NCI-H524 (cell line): ENCODE measurements at regions not wholly inside any gene's neighbourhood (a gene's known extent, or its start where the extent isn't known, plus 50 kb on each side); places are given as distances from the start of the nearest gene placed in this dataset.
A peak's percentile ranks its signal among the peaks of the same experiment; 100 is the strongest.

Experiments
- DNase-seq, 2 experiments: peaks; one replicate each; lab custom pipeline; 2025; lab: John Stamatoyannopoulos, UW

DNA sequence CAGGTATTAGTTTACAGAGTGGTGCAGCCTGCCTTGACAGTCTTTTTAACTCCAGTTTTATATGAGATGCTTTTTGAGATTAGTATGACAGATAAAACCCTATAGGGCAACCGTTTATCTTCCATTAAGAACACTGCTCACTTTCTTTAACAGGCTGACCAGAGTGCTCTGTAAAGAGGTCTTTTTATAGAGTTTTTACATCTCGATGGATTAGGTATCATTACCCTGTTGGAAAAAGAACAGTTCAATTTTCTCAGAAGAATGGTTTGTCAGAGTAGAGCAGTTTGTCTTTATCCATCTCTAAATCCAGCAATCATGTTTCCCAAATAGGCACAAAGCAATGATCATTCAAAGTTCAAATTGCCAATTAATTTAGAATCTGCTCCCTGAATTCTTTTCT is 395.2 kb upstream of the ARGLU1 start:
- no peak for DNase-seq

DNA sequence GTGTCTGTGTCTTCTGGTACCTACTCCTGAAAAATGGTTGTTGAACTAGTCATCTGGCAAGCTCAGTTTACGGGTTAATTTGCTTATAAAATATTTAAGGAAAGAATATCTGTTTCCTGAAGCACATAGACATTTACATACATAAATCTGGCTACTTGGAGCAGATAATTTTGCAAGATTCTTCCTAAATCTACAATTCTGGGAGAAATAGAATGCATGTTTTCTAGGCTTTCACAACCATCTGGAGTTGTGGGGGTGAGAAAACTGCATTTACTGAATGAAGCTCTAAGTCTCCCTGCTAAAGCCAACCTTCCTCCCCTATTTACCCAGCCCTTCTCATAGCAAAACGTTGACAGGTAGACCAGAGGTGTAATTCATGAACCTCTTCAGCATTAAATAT is 393.7 kb upstream of the ARGLU1 start:
- no peak for DNase-seq

DNA sequence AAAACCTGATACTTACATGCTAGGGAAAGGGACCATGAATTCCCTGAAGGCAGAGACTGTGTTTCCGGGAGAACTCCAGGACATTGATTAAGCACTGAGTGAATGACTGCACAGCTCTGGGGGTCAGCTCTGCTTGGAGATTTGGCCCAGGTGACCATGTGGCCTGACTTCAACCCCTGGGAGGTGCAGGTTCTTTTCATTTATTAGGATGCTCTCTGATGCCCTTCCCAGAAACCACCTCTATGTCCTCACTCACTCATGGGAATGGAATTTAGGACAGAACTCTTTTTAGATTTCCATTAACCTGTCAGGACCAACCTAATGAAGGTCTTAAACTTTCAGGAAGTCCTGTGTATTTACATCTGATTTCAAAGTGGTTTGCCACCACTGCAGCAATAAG is 393.3 kb upstream of the ARGLU1 start:
- no peak for DNase-seq

DNA sequence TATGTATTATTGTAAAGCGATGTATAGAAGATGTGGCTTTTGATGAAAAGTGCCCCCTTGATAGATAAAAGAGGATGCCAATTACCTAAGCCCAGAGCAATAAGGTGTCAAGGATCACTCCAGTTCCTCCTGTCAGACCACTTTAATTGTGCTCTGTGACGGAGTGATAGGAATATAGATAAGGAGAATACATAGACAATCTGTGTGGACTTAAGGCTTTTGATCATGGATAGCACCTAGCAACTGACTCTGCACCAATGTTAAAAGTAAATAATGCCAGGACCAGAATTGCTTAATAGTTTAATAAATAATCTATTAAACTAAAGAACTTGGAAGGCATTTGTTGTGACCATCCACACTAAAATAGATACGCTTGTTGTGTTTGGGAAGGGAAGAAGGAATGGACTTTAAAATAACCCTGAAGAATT is 390.7 kb upstream of the ARGLU1 start:
- no peak for DNase-seq

DNA sequence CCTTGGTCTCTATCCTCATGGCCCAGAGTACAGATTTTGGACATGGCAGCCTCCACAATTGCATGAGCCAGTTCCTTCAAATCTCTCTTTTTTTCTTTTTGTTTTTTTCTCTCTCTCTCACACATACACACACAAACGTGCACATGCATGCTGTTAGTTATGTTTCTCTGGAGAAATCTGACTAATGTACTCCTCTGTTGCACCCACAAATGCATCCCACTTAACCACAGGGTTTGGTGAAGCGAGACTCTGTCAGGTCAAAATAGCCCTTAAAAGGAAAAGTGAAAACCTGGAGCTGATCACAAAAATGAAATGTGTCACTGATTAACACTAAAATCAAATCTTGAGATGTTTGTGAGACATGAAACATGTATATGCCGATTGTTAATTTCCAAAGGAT is 374.6 kb upstream of the ARGLU1 start:
- no peak for DNase-seq

DNA sequence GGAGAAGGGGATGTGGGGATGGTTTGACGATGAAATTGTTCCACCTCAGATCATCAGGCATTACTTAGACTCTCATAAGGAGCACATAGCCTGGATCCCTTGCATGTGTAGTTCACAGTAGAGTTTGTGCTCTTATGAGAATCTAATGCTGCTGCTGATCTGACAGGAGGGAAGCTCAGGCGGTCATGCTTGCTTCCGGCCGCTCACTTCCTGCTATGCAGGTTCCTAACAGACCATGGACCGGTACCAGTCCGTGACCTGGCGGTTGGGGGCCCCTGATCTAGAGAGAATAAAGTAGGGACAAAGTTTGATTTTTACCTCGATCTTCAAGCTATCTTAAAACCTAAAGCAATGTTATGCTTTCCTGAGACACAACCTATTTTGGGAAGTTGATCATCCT is 373.8 kb upstream of the ARGLU1 start:
- DNase-seq = no peak

DNA sequence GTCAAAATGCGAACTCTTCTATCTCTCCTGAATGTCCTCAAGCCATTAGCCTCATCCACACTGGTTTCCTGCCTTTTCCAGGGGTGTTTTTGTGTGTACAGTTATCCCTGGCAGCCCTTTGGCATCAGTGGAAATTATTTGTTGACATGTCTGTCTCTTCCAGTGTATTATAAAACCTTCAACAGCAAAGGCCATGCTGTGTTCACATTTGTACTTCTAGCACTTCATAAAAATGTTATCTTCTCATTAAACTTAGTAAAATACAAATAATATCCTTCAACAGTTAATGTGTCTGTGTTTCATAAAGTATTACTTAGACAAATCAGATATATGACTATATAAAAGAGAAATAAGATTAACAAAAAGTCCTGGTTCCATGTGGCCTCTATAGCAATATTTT is 359.5 kb upstream of the ARGLU1 start:
- DNase-seq = no peak

DNA sequence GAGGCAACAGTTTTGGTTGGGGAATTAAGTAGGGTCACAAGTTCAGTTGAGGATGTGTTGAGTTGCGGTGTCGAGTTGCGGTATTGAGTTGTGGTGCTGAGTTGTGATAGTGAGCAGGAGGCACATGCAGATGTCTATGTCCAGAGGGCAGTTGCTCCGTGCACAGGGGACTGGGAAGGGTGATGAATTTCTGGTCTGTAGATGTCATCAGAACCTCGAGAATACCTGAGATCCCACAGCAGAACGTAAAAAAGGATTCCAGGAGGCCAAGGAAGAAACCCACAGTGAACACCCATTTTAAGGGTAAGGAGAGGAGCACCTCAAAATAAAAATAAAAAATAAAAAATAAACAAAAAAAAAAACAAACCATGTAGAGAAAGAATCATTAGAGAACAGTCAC is 354.4 kb upstream of the ARGLU1 start:
- peak in 1 of 2 experiments; percentile 5 for DNase-seq

DNA sequence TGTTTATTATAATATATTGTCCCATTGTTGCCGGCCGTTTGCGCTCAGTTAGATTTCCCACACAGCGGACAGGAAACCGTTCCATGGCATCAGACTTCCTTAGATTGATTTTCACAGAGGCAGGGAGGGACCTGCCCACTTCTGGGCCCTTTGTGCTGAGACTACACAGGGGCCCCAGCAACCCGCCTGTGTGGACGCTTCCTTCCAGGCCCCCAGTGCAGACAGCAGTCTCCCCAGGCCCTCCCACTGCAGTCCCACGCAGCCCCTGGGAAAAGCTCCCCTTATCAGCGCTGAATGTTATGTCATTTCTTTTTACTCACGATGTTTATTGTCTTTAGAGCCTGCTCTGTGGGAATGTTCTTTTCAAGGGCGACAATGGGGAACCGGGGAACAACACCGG is 351.7 kb upstream of the ARGLU1 start:
- DNase-seq = no peak

DNA sequence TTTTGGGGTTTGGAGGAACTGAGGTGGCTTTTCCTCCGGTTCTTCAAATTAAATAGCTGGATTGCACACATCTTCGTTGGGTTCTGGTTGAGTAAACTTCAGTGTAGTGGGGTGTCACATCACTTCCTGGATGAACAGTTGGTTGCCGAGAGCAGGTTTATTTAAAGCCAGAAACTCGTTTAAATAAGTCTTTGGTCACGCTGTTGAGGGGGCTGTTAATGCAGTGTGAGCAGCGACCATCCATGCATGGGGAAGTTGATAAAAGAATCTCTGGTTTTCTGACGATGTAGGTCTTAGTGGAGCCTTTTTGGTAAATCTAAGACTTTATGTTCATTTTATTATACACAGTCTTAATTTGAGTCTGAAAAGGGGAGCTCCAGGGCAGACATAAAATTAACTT is 351.2 kb upstream of the ARGLU1 start:
- no peak for DNase-seq

DNA sequence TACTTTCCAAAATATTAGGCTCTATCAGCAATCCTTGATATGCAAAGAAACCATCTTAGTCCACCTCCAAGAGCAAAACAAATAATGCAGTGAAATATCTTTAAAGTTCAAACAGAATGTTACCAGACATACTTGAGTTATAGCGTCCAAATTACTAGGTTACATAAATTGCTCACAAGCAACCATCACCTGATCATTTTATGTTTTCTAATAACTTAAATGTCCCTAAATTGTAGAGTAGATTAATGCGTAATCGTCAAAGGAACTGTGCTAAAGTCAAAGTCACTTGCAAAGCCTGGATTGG is 350.6 kb upstream of the ARGLU1 start:
- no peak for DNase-seq

DNA sequence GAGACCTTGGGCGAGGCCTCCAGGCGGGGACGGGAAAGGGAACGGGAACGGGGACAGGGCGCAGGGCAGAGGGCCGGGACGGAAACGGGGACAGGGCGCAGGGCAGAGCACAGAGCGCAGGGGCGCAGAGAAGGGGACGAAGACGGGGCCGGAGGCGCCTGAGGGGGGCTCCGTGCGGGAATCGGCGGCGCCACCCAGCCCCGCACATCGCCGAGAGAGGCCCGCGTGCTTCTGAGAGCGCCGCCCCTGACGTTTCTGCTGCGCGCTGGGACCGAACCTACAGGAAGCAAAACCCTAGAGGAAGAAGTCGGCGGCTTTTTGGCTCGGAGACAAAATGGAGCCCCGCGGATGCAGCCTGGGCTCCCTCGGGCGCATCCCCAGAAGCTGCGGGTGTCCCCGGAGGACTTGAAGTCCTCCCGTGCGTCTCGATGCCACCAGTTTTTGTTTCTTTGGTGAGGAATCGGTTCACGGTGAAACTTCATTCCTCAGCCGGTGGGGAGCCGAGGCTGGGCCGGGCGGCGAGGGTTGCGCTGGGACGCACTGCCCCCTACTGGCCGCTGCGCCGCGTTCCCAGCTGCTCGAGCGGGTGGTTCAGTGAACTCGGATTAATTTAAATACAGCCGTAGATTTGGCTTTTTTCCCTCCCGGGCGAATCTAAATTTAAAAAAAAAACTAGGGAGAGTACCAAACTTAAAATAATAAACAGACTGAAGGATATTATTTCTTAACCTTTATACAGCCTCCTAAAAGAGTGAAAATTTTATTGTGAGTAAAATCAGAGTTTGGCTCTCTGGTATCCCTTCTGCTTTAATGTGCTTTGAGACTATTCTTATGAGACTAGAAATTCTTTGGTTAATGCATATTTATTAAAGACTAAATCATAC is 350.0 kb upstream of the ARGLU1 start:
- peak; percentile 27 to 70 for DNase-seq

DNA sequence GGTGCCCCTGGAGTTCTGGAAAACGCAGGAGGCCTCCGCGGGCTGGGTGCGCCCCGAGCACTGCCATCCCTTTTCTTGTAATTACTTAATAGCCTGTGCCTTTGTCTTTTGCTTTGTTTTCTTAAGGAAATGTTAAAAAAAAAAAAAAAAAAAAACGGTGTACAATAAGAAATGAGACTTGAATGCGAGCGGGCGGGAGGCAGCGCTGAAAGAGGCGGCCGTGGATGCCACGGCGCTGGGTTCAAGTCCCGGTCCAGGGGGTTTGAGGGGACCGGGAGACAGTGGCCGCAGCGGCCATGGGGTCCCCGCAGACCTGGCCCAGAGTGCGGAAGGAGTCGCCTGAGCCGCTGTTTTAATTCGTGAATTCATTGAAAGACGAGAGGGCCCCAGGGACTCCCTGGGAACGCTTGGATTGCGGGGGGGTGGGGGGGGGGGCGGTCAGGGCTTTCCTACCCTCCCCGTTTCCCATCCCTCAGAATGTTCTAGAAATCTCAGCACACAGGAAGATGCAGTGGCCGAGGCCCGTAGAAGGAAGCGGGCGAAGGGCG is 349.2 kb upstream of the ARGLU1 start:
- no peak for DNase-seq

DNA sequence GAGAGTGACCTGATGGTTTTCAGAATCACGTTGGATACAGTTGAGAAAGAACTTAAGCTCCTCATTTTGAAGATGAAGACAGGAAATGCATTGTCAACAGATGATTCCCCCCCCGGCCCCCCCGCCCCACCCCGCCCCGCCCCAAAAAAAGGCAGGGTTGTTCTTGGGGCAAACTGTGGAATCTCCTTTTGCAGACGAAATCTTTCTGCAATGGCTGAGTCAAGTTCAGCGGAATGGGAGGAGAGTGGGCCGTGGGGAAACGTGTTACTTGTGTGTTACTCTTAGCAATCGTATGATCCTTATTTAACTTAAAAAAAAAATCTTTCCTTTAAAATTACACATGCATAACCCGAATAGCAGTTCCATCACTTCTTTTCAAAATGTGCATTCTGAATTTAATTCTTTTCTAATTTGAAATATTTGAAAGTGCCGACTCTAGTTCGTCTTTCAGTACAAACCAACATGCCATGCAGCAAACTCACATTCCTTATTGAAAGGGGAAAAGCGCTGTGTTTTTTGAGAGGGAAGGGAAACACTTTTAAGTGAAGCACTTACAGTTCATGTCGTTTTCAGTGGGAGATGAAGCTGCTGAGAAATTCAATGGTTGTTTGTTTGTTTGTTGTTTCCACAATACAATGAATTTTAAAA is 348.5 kb upstream of the ARGLU1 start:
- DNase-seq = no peak

DNA sequence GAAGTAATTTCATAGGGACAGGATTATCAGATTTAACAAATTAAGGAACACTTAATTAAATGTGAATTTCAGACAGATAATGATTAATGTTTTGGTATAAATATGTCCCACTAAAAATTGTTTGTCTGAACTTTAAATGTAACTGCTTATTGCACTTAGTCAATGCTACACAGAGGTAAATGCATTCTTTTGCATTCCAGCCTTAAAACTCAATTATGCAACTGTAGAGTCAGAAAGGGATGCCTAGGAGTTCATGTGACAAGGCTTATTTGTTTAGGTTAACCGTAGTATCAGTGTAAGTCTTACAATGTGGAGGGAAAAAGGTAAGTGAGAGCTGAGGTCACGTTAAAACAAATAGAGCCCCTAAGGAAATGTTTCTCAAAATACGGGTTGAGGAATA is 347.2 kb upstream of the ARGLU1 start:
- no peak for DNase-seq

DNA sequence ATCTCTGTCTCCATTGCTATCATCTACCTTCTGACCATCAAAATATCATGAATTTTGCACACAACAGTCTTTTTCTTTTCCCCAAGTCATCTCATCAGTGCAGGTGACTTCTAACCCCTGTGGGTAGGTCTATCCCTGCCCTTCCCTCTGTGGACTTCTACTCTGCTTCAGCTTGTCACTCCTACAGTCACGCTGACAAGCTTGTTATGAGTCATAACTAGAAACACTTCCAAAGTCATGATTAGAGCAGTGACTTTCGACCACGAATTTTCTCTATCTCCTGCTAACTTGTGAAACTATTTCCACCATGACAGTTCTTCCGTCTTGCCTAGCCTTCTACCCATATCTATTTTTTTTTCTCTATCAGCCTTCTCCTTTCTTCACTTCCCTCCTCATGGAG is 343.7 kb upstream of the ARGLU1 start:
- no peak for DNase-seq

DNA sequence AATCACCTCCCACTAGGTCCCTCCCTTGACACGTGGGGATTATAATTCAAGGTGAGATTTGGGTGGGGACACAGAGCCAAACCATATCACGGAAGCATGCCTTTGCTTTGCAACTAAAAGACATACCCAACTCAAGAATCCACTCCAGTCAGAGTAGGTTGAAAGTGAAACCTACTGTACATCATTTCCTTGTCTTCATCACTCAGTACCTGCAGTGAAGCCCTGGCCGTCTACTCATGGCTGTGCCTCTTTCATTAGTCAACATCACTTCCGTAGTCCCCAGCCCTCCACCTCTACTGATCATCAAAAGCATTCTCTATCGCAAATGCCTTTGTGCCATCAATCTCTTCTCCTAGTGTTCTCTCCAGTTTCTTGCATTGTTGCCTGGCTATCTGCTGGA is 343.1 kb upstream of the ARGLU1 start:
- no peak for DNase-seq

DNA sequence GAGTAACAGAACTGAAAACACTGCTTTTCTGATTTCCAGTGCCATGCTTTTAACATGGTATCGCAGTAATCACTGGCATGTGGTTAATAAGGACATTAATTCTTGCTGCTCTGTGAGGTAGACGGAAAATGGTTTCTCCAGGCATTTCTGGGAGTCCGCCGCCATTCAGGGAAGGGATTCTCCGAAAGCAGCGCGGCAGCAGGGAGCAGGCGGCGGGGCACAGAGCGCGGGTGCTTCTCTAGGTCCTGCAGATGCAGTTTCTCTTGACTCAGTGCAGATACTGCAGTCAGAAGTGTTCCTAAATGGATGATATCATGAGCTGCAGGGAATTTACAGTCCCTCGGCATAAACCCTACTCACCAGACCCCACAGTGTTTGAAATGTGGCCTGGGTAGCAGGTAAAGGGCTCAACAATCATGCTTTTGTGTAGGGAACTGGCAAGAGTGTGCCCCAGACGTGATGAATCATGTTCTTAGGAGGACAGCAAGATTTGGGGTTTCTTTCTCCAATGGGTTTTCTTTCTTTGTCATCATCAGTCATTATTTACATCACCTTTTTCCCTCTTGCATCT is 338.6 kb upstream of the ARGLU1 start:
- DNase-seq = no peak

DNA sequence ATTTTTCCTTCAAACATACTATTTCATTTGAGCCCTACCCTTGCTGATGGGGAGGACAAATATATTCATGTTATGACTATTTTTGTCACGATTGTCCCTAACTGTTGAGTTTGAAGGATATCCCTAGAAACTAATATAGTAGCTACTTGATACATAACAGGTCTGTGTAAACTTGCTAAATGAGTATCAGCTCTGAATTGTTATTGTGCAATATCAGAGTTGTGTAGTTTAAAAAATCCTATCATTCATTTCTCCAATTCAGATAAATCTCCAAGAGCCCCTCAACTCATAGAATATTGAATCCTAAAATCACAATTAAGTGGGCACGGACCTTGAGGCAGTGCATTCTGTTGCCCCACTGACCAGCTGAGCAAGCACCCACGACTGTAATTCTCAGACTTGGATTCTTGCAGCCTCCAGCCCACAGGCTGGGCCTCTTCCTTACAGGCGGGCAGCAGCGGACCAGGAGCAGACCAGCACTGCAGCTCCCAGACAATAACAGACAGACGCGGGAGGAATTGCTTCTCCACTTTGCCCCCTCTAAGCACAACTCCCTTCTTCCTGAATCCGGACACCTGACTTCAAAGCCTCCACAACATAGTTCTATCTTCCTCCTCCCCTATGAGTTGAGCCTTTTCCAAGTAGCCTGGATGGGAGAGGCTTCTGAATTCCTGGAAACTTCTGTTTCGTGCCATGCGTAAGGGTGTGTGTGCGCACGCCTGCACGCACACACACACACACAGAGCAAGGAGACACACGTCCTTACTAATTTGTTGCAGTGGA is 337.6 kb upstream of the ARGLU1 start:
- DNase-seq = no peak

DNA sequence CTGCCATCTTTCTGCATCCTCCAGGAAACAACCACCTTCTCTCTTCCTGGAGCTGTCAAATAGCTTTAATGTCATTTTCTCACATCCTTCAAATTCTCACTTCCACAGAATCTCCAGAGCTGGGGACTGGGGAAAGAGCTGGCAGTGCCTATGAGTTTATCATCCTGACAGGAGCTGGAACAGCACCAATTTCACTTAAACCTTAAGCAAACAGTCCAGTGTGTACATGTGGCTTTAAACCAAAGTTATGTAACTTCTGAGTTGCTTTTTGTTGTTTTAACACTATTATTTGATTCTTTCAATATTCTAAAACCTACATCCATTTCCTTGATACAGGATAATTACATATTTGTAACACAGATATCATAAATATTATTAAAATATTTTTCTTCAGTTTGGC is 331.5 kb upstream of the ARGLU1 start:
- DNase-seq = no peak

DNA sequence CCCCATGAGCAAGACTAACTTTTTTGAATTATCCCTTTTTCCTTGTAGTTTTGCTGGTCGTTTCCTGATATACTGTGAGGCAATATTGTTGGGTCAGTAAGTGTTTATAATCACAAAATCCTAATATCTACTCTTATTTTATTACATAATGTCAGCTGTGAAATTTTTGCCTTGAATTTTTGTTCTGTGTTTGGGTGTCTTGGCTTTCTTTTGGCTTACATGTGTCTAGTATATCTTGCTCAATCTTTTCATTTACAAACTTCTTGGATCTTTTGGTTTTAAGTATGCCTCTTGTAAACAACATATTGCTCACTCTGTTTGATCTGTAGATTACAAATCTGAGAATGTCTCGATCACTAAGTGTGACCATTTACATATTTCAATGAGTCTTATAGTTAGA is 330.3 kb upstream of the ARGLU1 start:
- DNase-seq = no peak

DNA sequence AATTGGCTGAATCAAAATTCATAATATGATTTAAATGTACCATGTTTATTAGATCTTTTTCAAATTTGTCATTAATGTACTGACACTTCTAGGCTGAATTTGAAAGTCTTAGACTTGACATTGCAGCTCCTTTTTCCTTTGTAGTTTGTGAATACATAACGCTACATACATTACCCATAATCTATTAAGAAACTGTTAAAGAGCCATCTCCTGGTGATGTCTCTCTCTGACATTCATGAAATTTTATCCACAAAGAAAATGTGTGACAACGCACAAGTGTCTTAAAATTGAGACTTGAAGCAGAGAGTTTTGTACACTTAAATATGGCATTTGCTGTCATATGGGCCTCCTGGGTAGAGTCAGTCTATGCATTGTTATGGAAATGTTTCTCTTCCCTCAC is 320.2 kb upstream of the ARGLU1 start:
- DNase-seq = no peak

DNA sequence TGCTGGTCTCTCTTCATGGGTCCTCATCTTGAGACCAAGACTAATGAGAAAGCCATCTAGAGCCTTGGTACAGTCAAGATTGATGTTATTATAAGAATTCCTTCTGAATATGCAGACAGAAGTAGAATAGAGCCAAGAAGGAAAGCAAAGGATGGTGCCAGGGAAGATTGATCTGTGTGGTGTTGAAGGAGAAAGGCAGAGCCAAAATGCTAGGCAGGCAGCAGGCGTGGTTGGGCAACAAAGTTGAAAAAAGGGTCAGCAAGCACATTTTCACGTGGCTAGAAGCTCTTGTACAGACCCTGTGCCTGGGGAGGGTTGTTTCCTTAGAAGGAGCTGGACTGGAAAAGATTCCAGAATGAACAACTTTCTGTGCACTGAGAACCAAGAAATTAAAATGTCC is 319.7 kb upstream of the ARGLU1 start:
- no peak for DNase-seq
